HG03097 (cell line): ENCODE measurements at regions not wholly inside any gene's neighbourhood (a gene's known extent, or its start where the extent isn't known, plus 50 kb on each side); places are given as distances from the start of the nearest gene placed in this dataset.

ENCODE experiments used
- ATAC-seq: cut with Tn5 transposase; IDR thresholded peaks from one replicate; pipeline ENCODE4 v1.9.1; 2021; ENCODE audit not compliant: unreplicated experiment, low FRiP score

GRCh38 chr9:74281674-74282073, 215.5 kb upstream of the RORB start:
- ATAC-seq: no peak

GRCh38 chr9:74282526-74283253, 214.4 kb upstream of the RORB start:
- no peak for ATAC-seq

- ATAC-seq: no peak
Measured at GRCh38 chr9:74284581-74285450, 212.3 kb upstream of the RORB start.

- ATAC-seq: no peak
Measured at GRCh38 chr9:74293479-74293878, 203.7 kb upstream of the RORB start.

- ATAC-seq: no peak
Measured at GRCh38 chr9:74303945-74304344, 193.2 kb upstream of the RORB start.

- ATAC-seq: no peak
Measured at GRCh38 chr9:74304598-74304997, 192.5 kb upstream of the RORB start.

- no peak for ATAC-seq
Measured at GRCh38 chr9:74309654-74310053, 187.5 kb upstream of the RORB start.

- ATAC-seq: no peak
Measured at GRCh38 chr9:74317235-74317634, 179.9 kb upstream of the RORB start.

GRCh38 chr9:74321396-74321795, 175.7 kb upstream of the RORB start:
- ATAC-seq: no peak

GRCh38 chr9:74322661-74323314, 174.3 kb upstream of the RORB start:
- no peak for ATAC-seq

- ATAC-seq: no peak
Measured at GRCh38 chr9:74330487-74331214, 166.5 kb upstream of the RORB start.

GRCh38 chr9:74331607-74332006, 165.5 kb upstream of the RORB start:
- ATAC-seq: no peak

- ATAC-seq: no peak
Measured at GRCh38 chr9:74333384-74334032, 163.6 kb upstream of the RORB start.

GRCh38 chr9:74334271-74334670, 162.9 kb upstream of the RORB start:
- ATAC-seq: no peak

GRCh38 chr9:74336161-74336560, 161.0 kb upstream of the RORB start:
- ATAC-seq: no peak

GRCh38 chr9:74348777-74349176, 148.4 kb upstream of the RORB start:
- ATAC-seq: no peak

GRCh38 chr9:74355107-74355506, 142.0 kb upstream of the RORB start:
- no peak for ATAC-seq

GRCh38 chr9:74357577-74357976, 139.6 kb upstream of the RORB start:
- no peak for ATAC-seq

GRCh38 chr9:74358959-74359358, 138.2 kb upstream of the RORB start:
- no peak for ATAC-seq

GRCh38 chr9:74361508-74361907, 135.6 kb upstream of the RORB start:
- no peak for ATAC-seq
